HG03520 (cell line): ENCODE measurements at regions not wholly inside any gene's neighbourhood (a gene's known extent, or its start where the extent isn't known, plus 50 kb on each side); places are given as distances from the start of the nearest gene placed in this dataset.

ENCODE experiments used
- ATAC-seq: cut with Tn5 transposase; IDR thresholded peaks from one replicate; pipeline ENCODE4 v1.9.1; 2021; ENCODE audit warnings: mild to moderate bottlenecking, moderate library complexity; ENCODE audit not compliant: unreplicated experiment

- ATAC-seq = no peak
These were observed 497.3 kb downstream of the SHQ1 start for GRCh38 chr3:72350761-72351505.

- ATAC-seq = no peak
These were observed 499.9 kb downstream of the SHQ1 start for GRCh38 chr3:72348357-72348756.

GRCh38 chr3:72347819-72348319 lies 500.4 kb downstream of the SHQ1 start:
- ATAC-seq = no peak

- ATAC-seq = no peak
These were observed 501.7 kb downstream of the SHQ1 start for GRCh38 chr3:72346526-72346926.

GRCh38 chr3:72345980-72346379 lies 502.3 kb downstream of the SHQ1 start:
- ATAC-seq = no peak

GRCh38 chr3:72345237-72345878 lies 502.9 kb downstream of the SHQ1 start:
- no peak for ATAC-seq

- ATAC-seq = no peak
These were observed 503.6 kb downstream of the SHQ1 start for GRCh38 chr3:72344647-72345046.

GRCh38 chr3:72344236-72344635 lies 504.0 kb downstream of the SHQ1 start:
- no peak for ATAC-seq

- no peak for ATAC-seq
These were observed 505.2 kb downstream of the SHQ1 start for GRCh38 chr3:72343078-72343477.

- no peak for ATAC-seq
These were observed 505.8 kb downstream of the SHQ1 start for GRCh38 chr3:72342450-72342849.

- ATAC-seq = no peak
These were observed 506.3 kb downstream of the SHQ1 start for GRCh38 chr3:72341920-72342319.

- ATAC-seq = no peak
These were observed 506.9 kb downstream of the SHQ1 start for GRCh38 chr3:72341380-72341770.

- ATAC-seq = no peak
These were observed 507.5 kb downstream of the SHQ1 start for GRCh38 chr3:72340476-72341379.

GRCh38 chr3:72340056-72340455 lies 508.2 kb downstream of the SHQ1 start:
- ATAC-seq = no peak

GRCh38 chr3:72339670-72340030 lies 508.6 kb downstream of the SHQ1 start:
- ATAC-seq = no peak

GRCh38 chr3:72338942-72339669 lies 509.1 kb downstream of the SHQ1 start:
- ATAC-seq = no peak

- ATAC-seq = no peak
These were observed 509.9 kb downstream of the SHQ1 start for GRCh38 chr3:72338082-72338941.

- ATAC-seq = no peak
These were observed 510.8 kb downstream of the SHQ1 start for GRCh38 chr3:72337480-72337855.

- no peak for ATAC-seq
These were observed 511.3 kb downstream of the SHQ1 start for GRCh38 chr3:72336821-72337479.
